MV-4-11 (cell line): ENCODE measurements at regions not wholly inside any gene's neighbourhood (a gene's known extent, or its start where the extent isn't known, plus 50 kb on each side); places are given as distances from the start of the nearest gene placed in this dataset.
"Not testable (repeated sequence)": the region's sequence is repeated elsewhere in the genome, so short reads cannot be mapped to it uniquely, and the experiment has no call there.

Experiments used
- DNase-seq: peaks from one replicate; lab custom pipeline; 2025; lab: John Stamatoyannopoulos, UW

DNA sequence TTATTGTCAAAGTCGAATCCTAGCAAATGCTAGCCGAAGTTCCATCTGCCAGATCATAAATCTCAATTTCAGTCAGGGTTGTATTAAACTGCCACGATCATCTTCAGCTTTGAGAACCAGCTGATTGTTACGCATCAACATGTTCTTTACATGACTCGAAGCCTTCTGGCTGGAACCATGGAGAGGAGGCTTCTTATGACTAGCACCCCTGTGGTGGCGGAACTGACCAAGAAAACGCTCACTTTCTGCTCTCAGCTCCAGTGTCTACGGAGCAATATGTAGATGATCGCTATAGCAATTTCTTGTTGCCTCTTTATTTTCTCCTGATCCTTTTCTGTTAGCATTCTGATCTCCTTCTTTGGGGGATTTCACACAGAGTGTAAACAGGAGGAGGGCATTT, 479.4 kb upstream of the SLC35B3 start:
- DNase-seq = no peak

DNA sequence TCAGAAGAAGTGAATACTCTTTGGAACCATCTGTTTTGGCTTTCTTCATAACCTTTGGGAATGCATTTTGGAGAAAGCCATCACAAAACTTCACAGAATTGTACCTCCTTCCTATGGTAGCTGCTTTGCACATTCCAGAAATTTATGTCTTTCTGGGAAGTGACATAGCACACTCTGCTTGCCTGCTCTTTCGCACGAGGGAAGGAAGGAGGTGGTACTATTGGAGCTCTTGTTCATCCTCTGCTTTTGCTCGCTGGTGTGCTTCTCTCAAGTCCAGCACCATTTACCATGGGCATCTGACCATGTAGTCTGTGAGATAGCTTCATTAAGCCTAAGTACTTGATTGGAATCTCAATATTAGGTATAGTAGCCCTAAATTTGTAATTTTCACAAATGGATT, 473.3 kb upstream of the SLC35B3 start:
- DNase-seq = no peak

- no peak for DNase-seq
Observed at GRCh38 chr6:8906699-8907098, 471.4 kb upstream of the SLC35B3 start.

DNA sequence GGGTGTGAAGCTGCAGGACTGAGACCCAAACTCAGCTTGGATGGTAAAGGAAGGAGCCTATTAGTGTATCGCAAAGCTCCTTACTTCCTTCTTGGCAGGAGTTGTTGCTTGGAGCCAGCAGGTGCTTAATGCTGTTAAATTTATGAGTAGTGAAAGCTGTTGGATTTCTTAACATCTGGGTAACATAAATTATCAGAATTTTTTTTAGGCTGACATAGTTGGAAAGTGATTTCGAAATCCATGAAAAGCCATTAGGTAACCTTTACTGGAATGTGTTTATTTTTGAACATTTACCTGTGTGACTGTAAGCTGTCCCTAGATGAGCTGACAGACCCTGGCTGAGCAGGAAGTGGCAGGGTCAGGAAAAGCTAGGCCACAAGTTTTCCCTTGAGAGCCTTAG, 470.4 kb upstream of the SLC35B3 start:
- peak; percentile 55 for DNase-seq

- DNase-seq = peak; percentile 24
Observed at GRCh38 chr6:8904754-8905153, 469.4 kb upstream of the SLC35B3 start.

- DNase-seq = no peak
Observed at GRCh38 chr6:8900056-8900455, 464.7 kb upstream of the SLC35B3 start.

- no peak for DNase-seq
Observed at GRCh38 chr6:8889514-8889913, 454.2 kb upstream of the SLC35B3 start.

GRCh38 chr6:8888468-8888867, 453.1 kb upstream of the SLC35B3 start:
- peak; percentile 54 for DNase-seq

- peak; percentile 96 for DNase-seq
Observed at GRCh38 chr6:8881663-8882062, 446.3 kb upstream of the SLC35B3 start.

- peak; percentile 54 for DNase-seq
Observed at GRCh38 chr6:8879334-8879733, 444.0 kb upstream of the SLC35B3 start.

GRCh38 chr6:8875986-8876385, 440.6 kb upstream of the SLC35B3 start:
- DNase-seq = peak; percentile 95

- DNase-seq = no peak
Observed at GRCh38 chr6:8872589-8872988, 437.2 kb upstream of the SLC35B3 start.

- DNase-seq = no peak
Observed at GRCh38 chr6:8865451-8865850, 430.1 kb upstream of the SLC35B3 start.

- no peak for DNase-seq
Observed at GRCh38 chr6:8860671-8861070, 425.3 kb upstream of the SLC35B3 start.

DNA sequence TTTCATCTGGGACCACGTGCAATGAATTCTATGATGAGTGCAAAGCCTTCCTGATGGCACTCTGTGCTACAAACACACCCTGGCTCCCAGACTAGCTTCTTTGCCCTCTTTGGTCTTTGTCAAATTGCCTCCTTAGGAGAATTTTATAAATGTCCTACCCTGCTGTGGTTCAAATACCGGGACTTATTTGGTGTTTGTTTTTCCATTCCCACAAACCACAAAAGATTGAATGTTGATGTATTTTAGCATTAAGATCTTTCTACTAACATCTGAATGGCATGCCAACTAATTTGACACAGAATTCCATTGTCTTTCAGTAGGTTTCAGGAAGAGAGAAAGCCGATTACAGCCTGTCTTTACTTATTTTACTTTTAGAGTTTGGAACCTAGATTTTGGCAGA, 424.2 kb upstream of the SLC35B3 start:
- no peak for DNase-seq

DNA sequence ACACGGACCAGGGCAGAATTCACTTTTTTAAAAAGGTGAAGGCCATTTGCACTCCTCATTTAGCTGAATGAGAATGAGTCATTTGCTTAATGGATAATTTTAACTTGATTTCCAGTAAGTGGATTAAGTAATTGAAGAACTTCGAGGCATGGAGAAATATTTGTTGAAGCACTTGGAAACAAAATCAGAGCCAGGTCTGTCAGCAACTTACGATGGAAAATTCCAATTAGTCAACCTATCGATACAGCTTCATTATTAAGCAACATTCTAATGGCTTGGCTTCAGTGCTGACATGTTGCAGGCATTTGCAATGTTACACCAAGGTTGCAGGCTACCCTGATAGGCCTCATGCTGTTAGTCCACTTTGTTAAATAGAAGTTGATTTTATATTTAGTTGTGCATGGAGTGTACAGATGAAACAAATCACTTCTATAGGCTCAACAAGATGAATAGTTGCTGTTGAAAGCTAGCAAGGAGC, 423.5 kb upstream of the SLC35B3 start:
- DNase-seq = no peak

DNA sequence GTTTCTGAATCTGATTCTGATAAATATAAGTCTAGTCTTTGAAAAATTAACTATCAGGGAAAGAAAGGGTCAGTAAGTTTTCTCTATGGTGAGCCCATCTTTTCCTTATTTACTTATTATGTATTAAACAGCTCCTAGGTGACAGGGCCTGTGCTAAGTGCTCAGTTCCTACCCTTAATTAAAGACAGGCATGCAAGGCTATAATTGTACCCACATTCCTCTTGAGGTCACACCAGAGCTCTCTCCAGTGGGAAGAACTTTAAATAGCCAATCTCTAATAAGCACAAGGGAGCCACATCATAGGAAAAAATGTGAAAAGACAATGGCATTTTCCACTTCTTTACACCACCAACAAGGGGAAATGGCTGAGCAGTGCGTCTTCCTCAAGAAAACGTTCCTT, 421.8 kb upstream of the SLC35B3 start:
- DNase-seq = no peak

- peak; percentile 85 for DNase-seq
Observed at GRCh38 chr6:8855411-8855810, 420.1 kb upstream of the SLC35B3 start.

DNA sequence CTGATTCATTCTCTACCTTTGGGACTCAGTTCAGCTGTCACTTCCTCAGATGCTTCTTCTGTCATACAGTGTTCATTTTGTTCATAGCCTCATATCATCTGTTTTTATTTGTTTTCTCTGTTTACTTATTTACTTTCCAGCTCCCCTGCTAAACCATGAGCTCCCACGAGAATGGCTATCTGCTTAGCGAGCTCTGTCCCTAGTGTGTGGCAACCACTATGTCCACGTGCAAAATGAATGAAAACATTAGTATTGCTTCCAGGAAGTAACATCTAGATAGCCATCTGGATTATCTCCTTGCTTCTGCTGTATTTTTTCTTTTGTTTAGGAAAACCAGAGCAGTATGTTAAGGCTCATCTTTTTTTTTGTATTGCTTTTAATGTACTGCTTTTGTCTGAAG, 417.0 kb upstream of the SLC35B3 start:
- no peak for DNase-seq

- DNase-seq = not testable (repeated sequence)
Observed at GRCh38 chr6:8846680-8847079, 411.3 kb upstream of the SLC35B3 start.

- DNase-seq = no peak
Observed at GRCh38 chr6:8845690-8846089, 410.3 kb upstream of the SLC35B3 start.

- DNase-seq = no peak
Observed at GRCh38 chr6:8844968-8845367, 409.6 kb upstream of the SLC35B3 start.

DNA sequence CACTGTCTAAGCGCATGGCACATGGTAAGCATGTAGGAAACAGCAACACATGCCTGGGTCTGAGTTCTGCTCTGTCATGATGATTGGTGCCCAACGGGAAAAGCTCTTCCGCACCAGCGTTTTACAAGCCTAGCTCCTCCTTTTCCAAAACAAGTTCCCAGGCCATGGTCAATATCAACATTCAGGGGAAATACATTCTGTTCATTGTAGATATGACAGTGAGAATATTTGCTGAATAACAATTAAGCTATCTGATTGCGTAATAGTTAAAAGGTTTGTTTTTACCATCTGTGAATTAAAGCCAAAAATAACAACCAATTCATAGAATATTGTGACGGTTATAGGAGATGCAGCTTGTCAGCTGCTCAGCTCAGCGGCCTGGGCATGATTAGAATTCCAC, 404.3 kb upstream of the SLC35B3 start:
- no peak for DNase-seq

GRCh38 chr6:8837343-8837742, 402.0 kb upstream of the SLC35B3 start:
- no peak for DNase-seq

DNA sequence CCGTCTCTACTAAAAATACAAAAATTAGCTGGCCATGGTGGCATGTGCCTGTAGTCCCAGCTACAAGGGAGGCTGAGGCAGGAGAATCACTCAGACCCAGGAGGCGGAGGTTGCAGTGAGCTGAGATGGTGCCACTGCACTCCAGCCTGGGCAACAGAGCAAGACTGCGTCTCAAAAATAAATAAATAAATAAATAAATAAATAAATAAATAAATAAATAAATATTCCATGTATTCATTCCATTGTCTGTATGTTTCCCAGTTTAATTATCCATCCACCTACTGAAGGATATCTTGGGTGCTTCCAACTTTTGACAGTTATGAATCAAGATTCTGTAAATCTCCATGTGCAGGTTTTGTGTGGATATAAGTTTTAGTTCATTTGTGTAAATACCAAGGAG, 397.4 kb upstream of the SLC35B3 start:
- DNase-seq = not testable (repeated sequence)
